C4-2B (cell line): ENCODE measurements at regions not wholly inside any gene's neighbourhood (a gene's known extent, or its start where the extent isn't known, plus 50 kb on each side); places are given as distances from the start of the nearest gene placed in this dataset.
"Not testable (repeated sequence)": the region's sequence is repeated elsewhere in the genome, so short reads cannot be mapped to it uniquely, and the experiment has no call there.

Experiments
- H3K27ac ChIP-seq: fragments of 450-650 bp; 2 replicates; pipeline ENCODE4 v1.5.1; 2017
- CTCF ChIP-seq: fragments of 450-650 bp; conservative IDR thresholded peaks from 2 replicates; pipeline ENCODE4 v1.5.1; 2017; ENCODE audit warnings: mild to moderate bottlenecking
- ZFX ChIP-seq: fragments of 450-650 bp; IDR thresholded peaks from 2 replicates; pipeline ENCODE4 v1.6.1; 2017

GRCh38 chr11:101723371-101723770 is 139.6 kb upstream of the TRPC6 start:
- no peak overlapping the region for H3K27ac ChIP-seq
- TF ChIP-seq ZFX (no peak), CTCF (no peak)

- no peak for TF ChIP-seq ZFX
- no peak for TF ChIP-seq CTCF
- no peak overlapping the region for H3K27ac ChIP-seq
Measured at GRCh38 chr11:101721270-101721669, 137.5 kb upstream of the TRPC6 start.

- no peak overlapping the region for H3K27ac ChIP-seq
- no peak for TF ChIP-seq ZFX
Measured at GRCh38 chr11:101718402-101718801, 134.6 kb upstream of the TRPC6 start.

GRCh38 chr11:101717619-101718018 is 133.8 kb upstream of the TRPC6 start:
- H3K27ac ChIP-seq, result no peak overlapping the region
- TF ChIP-seq CTCF, result no peak
- TF ChIP-seq ZFX, result no peak

- TF ChIP-seq ZFX (no peak), CTCF (no peak)
- no peak overlapping the region for H3K27ac ChIP-seq
Measured at GRCh38 chr11:101715281-101715680, 131.5 kb upstream of the TRPC6 start.

GRCh38 chr11:101707477-101707876 is 123.7 kb upstream of the TRPC6 start:
- TF ChIP-seq CTCF, result no peak
- TF ChIP-seq ZFX, result no peak
- H3K27ac ChIP-seq, result no peak overlapping the region

GRCh38 chr11:101706541-101706940 is 122.7 kb upstream of the TRPC6 start:
- H3K27ac ChIP-seq, result no peak overlapping the region
- TF ChIP-seq CTCF (no peak), ZFX (no peak)

GRCh38 chr11:101705972-101706371 is 122.2 kb upstream of the TRPC6 start:
- TF ChIP-seq ZFX (no peak), CTCF (no peak)

GRCh38 chr11:101694869-101695268 is 111.1 kb upstream of the TRPC6 start:
- H3K27ac ChIP-seq, result not testable (repeated sequence)

More at GRCh38 chr11:101705972-101706371, 122.2 kb upstream of the TRPC6 start:
- H3K27ac ChIP-seq, result no peak overlapping the region
